ENCODE measurements at regions not wholly inside any gene's neighbourhood (a gene's known extent, or its start where the extent isn't known, plus 50 kb on each side); places are given as distances from the start of the nearest gene placed in this dataset.

DNA sequence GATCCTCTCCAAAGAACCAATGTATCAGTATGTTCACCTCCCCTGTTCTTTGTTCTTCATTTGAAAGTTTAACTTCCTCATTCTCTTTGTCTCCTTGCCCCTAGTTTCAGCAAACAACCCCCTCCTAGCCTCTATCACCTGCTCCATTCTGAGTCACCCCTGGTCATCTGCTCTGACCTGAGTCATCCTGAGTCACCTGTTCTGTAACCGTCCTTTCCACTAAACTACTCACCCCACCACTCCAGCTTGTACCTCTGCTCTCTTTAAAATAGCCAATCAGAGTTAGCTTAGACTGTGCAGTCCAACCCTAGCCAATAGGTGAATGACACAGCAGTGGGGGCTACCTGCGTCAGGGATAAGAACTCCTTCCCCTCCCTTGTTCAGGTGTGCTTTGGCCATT is 249.8 kb upstream of the AADAT start:
- Histone ChIP-seq H3K4me1 (no peaks in the 10 kb centered on the region), H3K27me3 (no peaks in the 10 kb centered on the region), H3K9me3 (peaks cover 0 to 14% (median 0%) of the 10 kb centered on the region in 3 donors), H3K36me3 (no peaks in the 10 kb centered on the region), H3K27ac (no peak overlapping the region), H3K4me3 (no peak overlapping the region)
- no peak for TF ChIP-seq EP300 (IDR thresholded peaks at IDR 0.05)
- TF ChIP-seq POLR2AphosphoS5 (IDR thresholded peaks at IDR 0.05) = no peak
- no peak for TF ChIP-seq POLR2A (IDR thresholded peaks at IDR 0.05)
- TF ChIP-seq, protein P1, sequence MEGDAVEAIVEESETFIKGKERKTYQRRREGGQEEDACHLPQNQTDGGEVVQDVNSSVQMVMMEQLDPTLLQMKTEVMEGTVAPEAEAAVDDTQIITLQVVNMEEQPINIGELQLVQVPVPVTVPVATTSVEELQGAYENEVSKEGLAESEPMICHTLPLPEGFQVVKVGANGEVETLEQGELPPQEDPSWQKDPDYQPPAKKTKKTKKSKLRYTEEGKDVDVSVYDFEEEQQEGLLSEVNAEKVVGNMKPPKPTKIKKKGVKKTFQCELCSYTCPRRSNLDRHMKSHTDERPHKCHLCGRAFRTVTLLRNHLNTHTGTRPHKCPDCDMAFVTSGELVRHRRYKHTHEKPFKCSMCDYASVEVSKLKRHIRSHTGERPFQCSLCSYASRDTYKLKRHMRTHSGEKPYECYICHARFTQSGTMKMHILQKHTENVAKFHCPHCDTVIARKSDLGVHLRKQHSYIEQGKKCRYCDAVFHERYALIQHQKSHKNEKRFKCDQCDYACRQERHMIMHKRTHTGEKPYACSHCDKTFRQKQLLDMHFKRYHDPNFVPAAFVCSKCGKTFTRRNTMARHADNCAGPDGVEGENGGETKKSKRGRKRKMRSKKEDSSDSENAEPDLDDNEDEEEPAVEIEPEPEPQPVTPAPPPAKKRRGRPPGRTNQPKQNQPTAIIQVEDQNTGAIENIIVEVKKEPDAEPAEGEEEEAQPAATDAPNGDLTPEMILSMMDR (IDR thresholded peaks at IDR 0.05) = no peak
- no peak for ATAC-seq
- 79 to 92% methylated on average over 2 of the region's 2 CpGs for WGBS, 2 donors (ENCODE audit: low coverage in 1 of 2)

GRCh38 chr4:170336238-170336775 is 246.6 kb upstream of the AADAT start:
- WGBS, 2 donors (ENCODE audit: low coverage in 1 of 2) = 67 to 71% methylated on average over 3 of the region's 3 CpGs
- Histone ChIP-seq H3K4me1 (no peaks in the 10 kb centered on the region), H3K27me3 (no peaks in the 10 kb centered on the region), H3K4me3 (no peak overlapping the region), H3K36me3 (no peaks in the 10 kb centered on the region), H3K9me3 (peaks cover 0 to 14% (median 0%) of the 10 kb centered on the region in 3 donors), H3K27ac (no peak overlapping the region)
- no peak for ATAC-seq
- TF ChIP-seq POLR2AphosphoS5 (IDR thresholded peaks at IDR 0.05) = no peak
- no peak for TF ChIP-seq POLR2A (IDR thresholded peaks at IDR 0.05)
- TF ChIP-seq, protein P1 (IDR thresholded peaks at IDR 0.05) = no peak
- no peak for TF ChIP-seq EP300 (IDR thresholded peaks at IDR 0.05)

DNA sequence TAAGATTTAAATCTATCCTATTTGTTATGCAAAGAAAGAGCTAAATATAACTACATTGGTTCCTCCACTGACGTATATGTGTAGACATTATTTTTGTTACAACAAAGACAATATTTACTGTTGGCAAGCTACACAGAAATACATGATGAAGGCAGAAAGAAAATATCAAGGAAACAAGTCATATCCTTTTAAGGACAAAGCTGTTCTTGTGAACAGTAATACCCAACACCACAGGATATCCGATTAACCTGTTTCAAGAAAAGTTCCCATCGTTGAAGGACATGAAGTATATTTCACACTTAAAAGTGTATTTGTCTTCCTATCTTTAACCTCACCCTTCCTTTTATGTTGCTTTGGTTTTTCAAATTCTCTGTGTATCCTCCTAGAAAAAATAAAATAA is 235.8 kb upstream of the AADAT start:
- H3K9me3 ChIP-seq = peaks cover 0 to 8% (median 0%) of the 10 kb centered on the region in 3 donors
- TF ChIP-seq EP300 (IDR thresholded peaks at IDR 0.05) (no peak), POLR2A (IDR thresholded peaks at IDR 0.05) (no peak), POLR2AphosphoS5 (IDR thresholded peaks at IDR 0.05) (no peak)
- TF ChIP-seq, protein P1 (IDR thresholded peaks at IDR 0.05) = no peak
- no peak for ATAC-seq
- no peak overlapping the region for H3K27ac ChIP-seq
- no peaks in the 10 kb centered on the region for H3K4me1 ChIP-seq
- no peak overlapping the region for H3K4me3 ChIP-seq
- no peaks in the 10 kb centered on the region for H3K36me3 ChIP-seq
- H3K27me3 ChIP-seq = no peaks in the 10 kb centered on the region
- WGBS, 2 donors (ENCODE audit: low coverage in 1 of 2) = 56 to 71% methylated on average over 2 to 3 of the region's 3 CpGs

DNA sequence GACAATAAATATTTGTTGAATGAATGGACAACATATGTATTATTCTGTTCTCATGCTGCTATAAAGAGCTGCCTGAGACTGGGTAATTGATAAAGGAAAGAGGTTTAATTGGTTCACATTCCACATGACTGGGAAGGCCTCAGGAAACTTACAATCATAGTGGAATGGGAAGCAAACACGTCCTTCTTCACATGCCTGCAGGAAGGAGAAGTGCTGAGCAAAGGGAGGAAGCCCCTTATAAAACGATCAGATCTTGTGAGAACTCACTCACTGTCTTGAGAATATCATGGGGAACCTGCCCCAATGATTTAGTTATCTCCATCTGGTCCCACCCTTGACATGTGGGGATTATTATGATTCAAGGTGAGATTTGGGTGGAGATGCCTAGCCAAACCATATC is 233.9 kb upstream of the AADAT start:
- WGBS, 2 donors (ENCODE audit: low coverage in 1 of 2) = 50 to 59% methylated on average over 1 to 2 of the region's 2 CpGs
- Histone ChIP-seq H3K36me3 (no peaks in the 10 kb centered on the region), H3K4me1 (no peaks in the 10 kb centered on the region), H3K27ac (no peak overlapping the region), H3K9me3 (peaks cover 0 to 9% (median 0%) of the 10 kb centered on the region in 3 donors), H3K27me3 (no peaks in the 10 kb centered on the region), H3K4me3 (no peak overlapping the region)
- no peak for ATAC-seq
- TF ChIP-seq, protein P1 (IDR thresholded peaks at IDR 0.05) = no peak
- TF ChIP-seq POLR2AphosphoS5 (IDR thresholded peaks at IDR 0.05) (no peak), POLR2A (IDR thresholded peaks at IDR 0.05) (no peak), EP300 (IDR thresholded peaks at IDR 0.05) (no peak)

DNA sequence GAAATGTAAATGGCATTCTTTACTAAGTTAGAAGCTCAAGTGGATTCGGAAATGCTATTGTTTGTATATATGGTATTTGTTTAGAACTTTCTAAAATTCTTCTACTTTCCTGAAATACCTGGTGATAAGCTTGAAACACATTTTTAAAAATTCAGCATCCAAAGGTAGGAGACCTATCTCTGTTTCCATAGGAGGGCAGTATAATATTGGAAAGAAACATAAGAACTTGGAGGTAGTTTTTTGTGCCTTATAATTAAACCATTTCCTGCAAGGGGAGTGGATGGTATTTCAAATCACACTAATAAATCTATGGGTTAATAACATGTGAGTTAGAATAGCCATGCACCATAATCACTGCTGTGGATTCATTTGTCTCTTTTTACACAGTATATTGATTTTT is 217.4 kb upstream of the AADAT start:
- 33 to 50% methylated on average over 1 of the region's 1 CpG for WGBS, 2 donors (ENCODE audit: low coverage in 1 of 2)
- Histone ChIP-seq H3K4me1 (no peaks in the 10 kb centered on the region), H3K27ac (no peak overlapping the region), H3K4me3 (no peak overlapping the region), H3K36me3 (no peaks in the 10 kb centered on the region), H3K9me3 (no peaks in the 10 kb centered on the region), H3K27me3 (no peaks in the 10 kb centered on the region)
- TF ChIP-seq POLR2A (IDR thresholded peaks at IDR 0.05) (no peak), POLR2AphosphoS5 (IDR thresholded peaks at IDR 0.05) (no peak), EP300 (IDR thresholded peaks at IDR 0.05) (no peak)
- TF ChIP-seq, protein P1 (IDR thresholded peaks at IDR 0.05) = no peak
- no peak for ATAC-seq

Measured in gastroesophageal sphincter (tissue), 4 donors.